ENCODE measurements at regions not wholly inside any gene's neighbourhood (a gene's known extent, or its start where the extent isn't known, plus 50 kb on each side); places are given as distances from the start of the nearest gene placed in this dataset.

DNA sequence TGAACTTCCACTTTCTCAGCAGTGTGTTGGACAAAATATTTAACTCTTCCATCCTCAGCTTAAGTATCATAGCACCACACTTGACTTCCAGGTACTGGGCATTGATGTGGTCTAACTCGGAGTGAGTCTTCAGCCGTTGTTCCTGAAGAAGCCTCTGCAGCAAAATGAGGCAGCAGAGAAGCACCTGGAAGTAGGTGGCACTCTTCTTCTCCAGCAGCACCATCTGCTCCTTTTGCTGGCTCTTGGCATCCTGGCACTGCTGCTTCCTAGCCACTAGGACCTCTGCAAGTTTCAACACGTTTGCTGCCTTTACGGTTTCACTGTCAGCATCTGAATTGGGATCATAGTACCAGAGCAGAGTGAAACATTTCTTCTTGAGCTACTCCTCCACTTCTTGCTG is 162.5 kb upstream of the GORAB start:
- H3K27me3 ChIP-seq (ENCODE audit: insufficient read depth): no peaks in the 10 kb centered on the region
- H3K4me1 Mint-ChIP-seq: no peaks in the 10 kb centered on the region; the same call in 2 of the 3 replicates
- no peaks in the 10 kb centered on the region for H3K9me3 Mint-ChIP-seq
- H3K4me3 ChIP-seq: no peak overlapping the region
- H3K36me3 ChIP-seq (ENCODE audit: insufficient read depth): no peaks in the 10 kb centered on the region
- no peak overlapping the region for H2AFZ ChIP-seq
- ATAC-seq (no peak), DNase-seq (ENCODE audit: low spot score) (no peak)
- H4K20me1 ChIP-seq (replicated peaks; ENCODE audit: insufficient read depth): no peaks in the 10 kb centered on the region
- H3F3A ChIP-seq (replicated peaks; ENCODE audit: low read depth): no peaks in the 10 kb centered on the region
- no peaks in the 10 kb centered on the region for H3K79me2 ChIP-seq (replicated peaks; ENCODE audit: insufficient read depth)
- peaks cover 5% of the 10 kb centered on the region; the same call in 1 of the 2 replicates for H3K9me2 ChIP-seq (ENCODE audit: insufficient read depth)
- no peaks in the 10 kb centered on the region for H3K36me3 Mint-ChIP-seq (ENCODE audit: low read depth)
- H3K4me2 ChIP-seq: no peak overlapping the region
- peaks cover 6% of the 10 kb centered on the region for H3K27me3 Mint-ChIP-seq (ENCODE audit: insufficient read depth, low read depth, poor library complexity)
- H3K4me3 Mint-ChIP-seq: no peak overlapping the region
- no peaks in the 10 kb centered on the region for H3K4me1 ChIP-seq (ENCODE audit: insufficient read depth)
- TF ChIP-seq, protein P1, sequence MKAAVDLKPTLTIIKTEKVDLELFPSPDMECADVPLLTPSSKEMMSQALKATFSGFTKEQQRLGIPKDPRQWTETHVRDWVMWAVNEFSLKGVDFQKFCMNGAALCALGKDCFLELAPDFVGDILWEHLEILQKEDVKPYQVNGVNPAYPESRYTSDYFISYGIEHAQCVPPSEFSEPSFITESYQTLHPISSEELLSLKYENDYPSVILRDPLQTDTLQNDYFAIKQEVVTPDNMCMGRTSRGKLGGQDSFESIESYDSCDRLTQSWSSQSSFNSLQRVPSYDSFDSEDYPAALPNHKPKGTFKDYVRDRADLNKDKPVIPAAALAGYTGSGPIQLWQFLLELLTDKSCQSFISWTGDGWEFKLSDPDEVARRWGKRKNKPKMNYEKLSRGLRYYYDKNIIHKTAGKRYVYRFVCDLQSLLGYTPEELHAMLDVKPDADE (IDR thresholded peaks at IDR 0.05): no peak
- TF ChIP-seq NANOG (IDR thresholded peaks at IDR 0.05; ENCODE audit: borderline replicate concordance): no peak
- TF ChIP-seq EZH2 (IDR thresholded peaks at IDR 0.05; ENCODE audit: low read depth, unreplicated experiment): no peak
- no peak for TF ChIP-seq EZH2phosphoT487 (IDR thresholded peaks at IDR 0.05; ENCODE audit: unreplicated experiment)
- TF ChIP-seq CTCF (conservative IDR thresholded peaks at IDR 0.05; ENCODE audit: low read depth in 2 of 2): no peak
- no peak for TF ChIP-seq CREB1 (CRISPR knock-in tag; IDR thresholded peaks at IDR 0.05; ENCODE audit: low read depth)
- TF ChIP-seq ZNF331 (CRISPR knock-in tag; IDR thresholded peaks at IDR 0.05; ENCODE audit: low read depth): no peak
- no peak for TF ChIP-seq JUNB (IDR thresholded peaks at IDR 0.05; ENCODE audit: unreplicated experiment)
- no peak for TF ChIP-seq ZNF114 (CRISPR knock-in tag; IDR thresholded peaks at IDR 0.05)
- no peak for TF ChIP-seq ZNF462 (CRISPR knock-in tag; IDR thresholded peaks at IDR 0.05)
- TF ChIP-seq POLR2AphosphoS5 (IDR thresholded peaks at IDR 0.05; ENCODE audit: low read depth): no peak
- TF ChIP-seq STAT1 (IDR thresholded peaks at IDR 0.05; ENCODE audit: unreplicated experiment): no peak
- TF ChIP-seq, protein P2, sequence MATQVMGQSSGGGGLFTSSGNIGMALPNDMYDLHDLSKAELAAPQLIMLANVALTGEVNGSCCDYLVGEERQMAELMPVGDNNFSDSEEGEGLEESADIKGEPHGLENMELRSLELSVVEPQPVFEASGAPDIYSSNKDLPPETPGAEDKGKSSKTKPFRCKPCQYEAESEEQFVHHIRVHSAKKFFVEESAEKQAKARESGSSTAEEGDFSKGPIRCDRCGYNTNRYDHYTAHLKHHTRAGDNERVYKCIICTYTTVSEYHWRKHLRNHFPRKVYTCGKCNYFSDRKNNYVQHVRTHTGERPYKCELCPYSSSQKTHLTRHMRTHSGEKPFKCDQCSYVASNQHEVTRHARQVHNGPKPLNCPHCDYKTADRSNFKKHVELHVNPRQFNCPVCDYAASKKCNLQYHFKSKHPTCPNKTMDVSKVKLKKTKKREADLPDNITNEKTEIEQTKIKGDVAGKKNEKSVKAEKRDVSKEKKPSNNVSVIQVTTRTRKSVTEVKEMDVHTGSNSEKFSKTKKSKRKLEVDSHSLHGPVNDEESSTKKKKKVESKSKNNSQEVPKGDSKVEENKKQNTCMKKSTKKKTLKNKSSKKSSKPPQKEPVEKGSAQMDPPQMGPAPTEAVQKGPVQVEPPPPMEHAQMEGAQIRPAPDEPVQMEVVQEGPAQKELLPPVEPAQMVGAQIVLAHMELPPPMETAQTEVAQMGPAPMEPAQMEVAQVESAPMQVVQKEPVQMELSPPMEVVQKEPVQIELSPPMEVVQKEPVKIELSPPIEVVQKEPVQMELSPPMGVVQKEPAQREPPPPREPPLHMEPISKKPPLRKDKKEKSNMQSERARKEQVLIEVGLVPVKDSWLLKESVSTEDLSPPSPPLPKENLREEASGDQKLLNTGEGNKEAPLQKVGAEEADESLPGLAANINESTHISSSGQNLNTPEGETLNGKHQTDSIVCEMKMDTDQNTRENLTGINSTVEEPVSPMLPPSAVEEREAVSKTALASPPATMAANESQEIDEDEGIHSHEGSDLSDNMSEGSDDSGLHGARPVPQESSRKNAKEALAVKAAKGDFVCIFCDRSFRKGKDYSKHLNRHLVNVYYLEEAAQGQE (IDR thresholded peaks at IDR 0.05; ENCODE audit: unreplicated experiment): no peak
- no peak overlapping the region for H3K27ac Mint-ChIP-seq
- H3K27ac ChIP-seq (ENCODE audit: low read depth): no peak overlapping the region
